Upper lobe of left lung (tissue), 6 donors: ENCODE measurements at regions not wholly inside any gene's neighbourhood (a gene's known extent, or its start where the extent isn't known, plus 50 kb on each side); places are given as distances from the start of the nearest gene placed in this dataset.

Experiments used
- ATAC-seq, 2 donors: fragments of 200-7000 bp; cut with Tn5 transposase; one replicate each; pipeline ENCODE4 v1.9.1; 2022; ENCODE audit warnings: mild to moderate bottlenecking in 2 of 2, moderate library complexity in 2 of 2; ENCODE audit not compliant: low FRiP score in 2 of 2
- DNase-seq, 2 donors: peaks; one replicate each; pipeline ENCODE4 v3.0.0-alpha.2; 2019 to 2020
- H3K27ac ChIP-seq, 4 donors: fragments of 200-600 bp; sonication (generic); one replicate each; pipeline ENCODE4 v1.5.1; 2016 to 2019
- H3K27me3 ChIP-seq, 4 donors: fragments of 200-600 bp; sonication (generic); one replicate each; pipeline ENCODE4 v1.5.1; 2017 to 2019
- H3K36me3 ChIP-seq, 4 donors: fragments of 200-600 bp; sonication (generic); one replicate each; pipeline ENCODE4 v1.5.1; 2016 to 2019
- H3K4me1 ChIP-seq, 4 donors: fragments of 200-600 bp; sonication (generic); one replicate each; pipeline ENCODE4 v1.5.1; 2018 to 2019
- H3K4me3 ChIP-seq, 4 donors: fragments of 200-600 bp; sonication (generic); one replicate each; pipeline ENCODE4 v1.5.1; 2017 to 2019; ENCODE audit warnings: mild to moderate bottlenecking in 2 of 4, moderate library complexity in 1 of 4
- H3K9me3 ChIP-seq, 4 donors: fragments of 200-600 bp; sonication (generic); one replicate each; pipeline ENCODE4 v1.5.1; 2018 to 2019
- EP300 ChIP-seq, 4 donors: sonication (generic); formaldehyde crosslinking; IDR thresholded peaks; one replicate each; pipeline ENCODE4 v1.5.1; 2017; ENCODE audit warnings: antibody characterized with exemption in 4 of 4, control low read depth in 2 of 4
- POLR2A ChIP-seq, 4 donors: fragments of 450-650 bp; IDR thresholded peaks; one replicate each; pipeline ENCODE4 v1.5.1; 2016 to 2017; ENCODE audit warnings: antibody characterized with exemption in 4 of 4, mild to moderate bottlenecking in 2 of 4
- POLR2AphosphoS5 ChIP-seq, 2 donors: sonication (generic); formaldehyde crosslinking; IDR thresholded peaks; one replicate each; pipeline ENCODE4 v1.5.1; 2017; ENCODE audit warnings: antibody characterized with exemption in 2 of 2
- WGBS, 2 donors: methylation state at CpG; one replicate each; pipeline ENCODE4 v1.1.5; 2017 to 2018; 5-methylcytosine and 5-hydroxymethylcytosine counted together
- TF ChIP-seq, protein P1 (sequence below), 6 experiments: fragments of 450-650 bp in 4 of 6; fragments of 200-600 bp in 2 of 6; sonication (generic) in 2 of 6; IDR thresholded peaks; one replicate each; pipeline ENCODE4 v1.5.1; 2016 to 2019; ENCODE audit warnings: antibody characterized with exemption in 6 of 6
- donor health status: DM: no; HTN: no; CAD: no; lungs with moderate emphysema.
- donor health status: DM: no; HTN: yes; CAD: no; lungs with severe emphysema.

DNA sequence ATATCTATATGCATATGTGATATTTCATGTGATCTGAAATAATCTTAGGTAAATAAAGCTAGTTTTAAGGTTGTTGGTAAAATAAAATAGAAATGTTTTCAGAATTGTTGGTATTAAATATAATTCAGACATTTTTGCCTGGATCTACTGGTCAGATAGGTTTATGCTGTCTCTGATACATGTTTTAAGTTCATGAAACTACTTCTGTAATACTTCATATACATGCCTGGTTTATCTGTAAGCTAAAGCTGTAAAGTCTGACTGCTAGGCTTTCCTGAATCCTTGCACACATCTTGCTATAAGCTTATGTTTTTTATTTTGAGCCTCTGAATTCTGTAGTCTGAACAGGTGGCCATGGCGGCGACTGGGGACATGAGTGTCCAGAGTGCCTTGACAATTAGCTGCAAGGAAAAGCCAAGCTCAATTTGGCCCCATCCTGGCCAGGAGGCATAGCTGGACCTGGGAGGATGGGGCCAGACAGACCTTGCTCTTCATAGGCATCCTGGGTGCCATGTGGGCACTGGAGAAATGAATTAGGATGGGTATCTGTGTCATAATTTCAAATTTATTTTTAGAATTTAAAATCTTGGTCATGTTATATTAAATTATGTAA, 241.0 kb upstream of the UBASH3B start:
- Histone ChIP-seq H3K4me1 (no peaks in the 10 kb centered on the region), H3K36me3 (no peaks in the 10 kb centered on the region), H3K9me3 (peaks cover 6 to 14% (median 10%) of the 10 kb centered on the region in 4 donors), H3K4me3 (no peak overlapping the region), H3K27ac (no peak overlapping the region), H3K27me3 (no peaks in the 10 kb centered on the region)
- no peak for TF ChIP-seq POLR2AphosphoS5 (IDR thresholded peaks at IDR 0.05)
- TF ChIP-seq POLR2A (IDR thresholded peaks at IDR 0.05) = no peak
- TF ChIP-seq, protein P1, sequence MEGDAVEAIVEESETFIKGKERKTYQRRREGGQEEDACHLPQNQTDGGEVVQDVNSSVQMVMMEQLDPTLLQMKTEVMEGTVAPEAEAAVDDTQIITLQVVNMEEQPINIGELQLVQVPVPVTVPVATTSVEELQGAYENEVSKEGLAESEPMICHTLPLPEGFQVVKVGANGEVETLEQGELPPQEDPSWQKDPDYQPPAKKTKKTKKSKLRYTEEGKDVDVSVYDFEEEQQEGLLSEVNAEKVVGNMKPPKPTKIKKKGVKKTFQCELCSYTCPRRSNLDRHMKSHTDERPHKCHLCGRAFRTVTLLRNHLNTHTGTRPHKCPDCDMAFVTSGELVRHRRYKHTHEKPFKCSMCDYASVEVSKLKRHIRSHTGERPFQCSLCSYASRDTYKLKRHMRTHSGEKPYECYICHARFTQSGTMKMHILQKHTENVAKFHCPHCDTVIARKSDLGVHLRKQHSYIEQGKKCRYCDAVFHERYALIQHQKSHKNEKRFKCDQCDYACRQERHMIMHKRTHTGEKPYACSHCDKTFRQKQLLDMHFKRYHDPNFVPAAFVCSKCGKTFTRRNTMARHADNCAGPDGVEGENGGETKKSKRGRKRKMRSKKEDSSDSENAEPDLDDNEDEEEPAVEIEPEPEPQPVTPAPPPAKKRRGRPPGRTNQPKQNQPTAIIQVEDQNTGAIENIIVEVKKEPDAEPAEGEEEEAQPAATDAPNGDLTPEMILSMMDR (IDR thresholded peaks at IDR 0.05) = no peak
- TF ChIP-seq EP300 (IDR thresholded peaks at IDR 0.05) = no peak
- DNase-seq (no peak), ATAC-seq (no peak)
- 100% methylated on average over 2 of the region's 2 CpGs for WGBS, 2 donors

DNA sequence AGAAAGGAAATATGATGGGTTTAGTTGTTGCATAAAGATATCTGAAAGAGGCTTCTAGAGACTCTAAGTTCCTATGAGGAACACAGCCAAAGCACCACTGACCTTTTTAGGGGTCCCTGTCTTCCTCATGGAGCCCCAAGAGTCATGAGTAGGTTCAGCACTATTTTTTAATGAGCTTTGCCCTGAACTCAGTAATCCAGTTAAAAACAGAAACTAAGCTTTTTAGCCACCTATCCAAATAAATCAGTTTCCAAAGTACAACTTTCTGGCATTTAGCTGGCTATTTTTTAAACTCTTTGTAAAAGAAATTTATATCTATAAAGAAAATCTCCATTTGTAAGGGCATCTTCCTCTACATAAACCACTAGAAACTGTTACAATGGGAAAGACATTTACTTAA, 241.8 kb upstream of the UBASH3B start:
- TF ChIP-seq EP300 (IDR thresholded peaks at IDR 0.05) = no peak
- peaks cover 6 to 14% (median 10%) of the 10 kb centered on the region in 4 donors for H3K9me3 ChIP-seq
- no peak overlapping the region for H3K27ac ChIP-seq
- H3K36me3 ChIP-seq = no peaks in the 10 kb centered on the region
- DNase-seq (no peak), ATAC-seq (no peak)
- no peaks in the 10 kb centered on the region for H3K4me1 ChIP-seq
- H3K27me3 ChIP-seq = no peaks in the 10 kb centered on the region
- no peak overlapping the region for H3K4me3 ChIP-seq

DNA sequence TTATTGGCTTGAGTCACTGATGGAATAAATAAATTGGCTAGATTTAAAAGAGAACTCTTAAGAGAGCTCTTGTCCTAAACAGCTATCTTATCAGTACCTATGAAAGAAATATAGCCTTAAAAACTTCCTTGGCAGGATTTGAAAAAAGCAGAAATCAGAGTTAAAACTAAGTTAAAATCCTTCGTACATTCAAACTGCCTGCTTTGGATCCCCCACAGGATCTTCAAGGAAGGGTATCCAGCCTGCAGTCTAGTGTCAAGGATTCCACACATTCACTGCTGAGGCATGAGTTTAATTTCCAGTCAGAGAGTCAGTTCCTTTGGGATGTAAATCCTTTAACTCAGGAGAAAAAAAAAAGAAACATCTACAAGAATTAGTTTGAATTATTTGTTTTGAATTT, 242.9 kb upstream of the UBASH3B start:
- no peak for ATAC-seq

DNA sequence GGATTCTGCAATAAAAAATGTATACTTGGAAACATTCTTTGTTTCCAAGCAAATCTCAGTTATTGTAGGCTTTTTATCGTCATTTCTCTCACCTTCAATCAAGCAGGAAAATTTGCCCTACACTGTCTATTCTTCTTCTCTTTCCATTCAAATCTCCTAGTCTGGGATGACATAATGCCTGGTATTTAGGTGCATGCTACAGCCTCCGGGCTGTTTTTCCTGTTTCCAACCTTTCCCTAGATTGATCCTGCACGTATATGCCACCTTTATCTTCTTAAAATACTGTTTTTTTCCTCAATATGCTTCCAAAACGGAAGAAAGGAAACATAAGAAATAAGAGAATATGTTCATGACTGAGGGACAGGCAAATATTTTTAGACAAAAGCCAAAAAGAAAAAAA, 249.1 kb upstream of the UBASH3B start:
- WGBS, 2 donors = 83 to 84% methylated on average over 4 of the region's 4 CpGs

More for the DNA sequence above, 242.9 kb upstream of the UBASH3B start:
- TF ChIP-seq, protein P1 (IDR thresholded peaks at IDR 0.05) = no peak
- TF ChIP-seq EP300 (IDR thresholded peaks at IDR 0.05) (no peak), POLR2AphosphoS5 (IDR thresholded peaks at IDR 0.05) (no peak), POLR2A (IDR thresholded peaks at IDR 0.05) (no peak)
- no peak for DNase-seq
- WGBS, 2 donors = 63 to 88% methylated on average over 1 of the region's 1 CpG
- Histone ChIP-seq H3K4me1 (no peaks in the 10 kb centered on the region), H3K27me3 (no peaks in the 10 kb centered on the region), H3K27ac (no peak overlapping the region), H3K9me3 (peaks cover 6 to 14% (median 10%) of the 10 kb centered on the region in 4 donors), H3K36me3 (no peaks in the 10 kb centered on the region), H3K4me3 (no peak overlapping the region)

DNA sequence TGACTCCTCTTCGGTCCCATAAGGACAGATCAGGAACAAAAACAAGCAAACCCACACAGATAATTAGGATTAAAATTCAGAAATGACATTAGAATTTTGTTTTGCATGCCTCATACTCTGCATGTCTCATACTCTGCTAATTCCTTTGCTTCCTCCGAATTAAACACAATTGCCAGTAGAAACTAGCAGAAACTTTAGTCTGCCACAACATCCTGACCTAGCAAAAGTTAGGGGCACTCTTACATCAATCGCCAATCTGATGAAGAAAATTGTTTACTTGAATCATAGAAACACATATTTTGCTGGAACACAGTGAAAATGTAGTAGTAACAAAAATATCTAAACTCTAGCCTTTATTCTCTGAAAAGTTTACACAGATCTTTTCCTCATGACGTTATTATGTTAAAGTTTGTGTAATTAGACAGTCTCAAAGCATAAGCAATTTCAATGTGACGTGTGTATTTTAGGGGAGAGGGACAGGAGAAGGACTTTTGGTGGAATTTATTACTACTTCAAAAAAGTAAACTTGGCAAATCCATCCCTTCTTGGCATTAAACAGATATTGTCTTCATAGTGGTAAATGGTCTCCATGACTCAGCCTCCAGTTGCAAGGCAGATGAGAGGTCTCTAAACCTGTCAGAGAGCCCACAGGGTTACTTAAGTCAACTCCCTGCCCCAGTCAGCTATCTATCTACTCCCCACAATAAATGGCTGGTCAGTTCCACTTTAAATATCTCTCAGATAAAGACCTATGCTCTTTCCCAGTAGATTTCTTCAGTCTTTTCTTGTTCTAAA, 249.8 kb upstream of the UBASH3B start:
- Histone ChIP-seq H3K4me3 (no peak overlapping the region), H3K27ac (no peak overlapping the region), H3K27me3 (no peaks in the 10 kb centered on the region), H3K9me3 (no peaks in the 10 kb centered on the region), H3K36me3 (no peaks in the 10 kb centered on the region), H3K4me1 (no peaks in the 10 kb centered on the region)
- WGBS, 2 donors = 67 to 75% methylated on average over 5 of the region's 5 CpGs
- ATAC-seq (no peak), DNase-seq (no peak)
- TF ChIP-seq POLR2AphosphoS5 (IDR thresholded peaks at IDR 0.05) (no peak), EP300 (IDR thresholded peaks at IDR 0.05) (no peak), POLR2A (IDR thresholded peaks at IDR 0.05) (no peak)
- TF ChIP-seq, protein P1 (IDR thresholded peaks at IDR 0.05) = no peak

More for the DNA sequence above, 249.1 kb upstream of the UBASH3B start:
- H3K27ac ChIP-seq = no peak overlapping the region
- H3K4me3 ChIP-seq = no peak overlapping the region
- TF ChIP-seq POLR2AphosphoS5 (IDR thresholded peaks at IDR 0.05) (no peak), EP300 (IDR thresholded peaks at IDR 0.05) (no peak), POLR2A (IDR thresholded peaks at IDR 0.05) (no peak)
- TF ChIP-seq, protein P1 (IDR thresholded peaks at IDR 0.05) = no peak
- no peaks in the 10 kb centered on the region for H3K4me1 ChIP-seq
- H3K36me3 ChIP-seq = no peaks in the 10 kb centered on the region
- no peaks in the 10 kb centered on the region for H3K9me3 ChIP-seq
- H3K27me3 ChIP-seq = no peaks in the 10 kb centered on the region
- no peak for DNase-seq
- no peak for ATAC-seq
